ENCODE measurements at regions not wholly inside any gene's neighbourhood (a gene's known extent, or its start where the extent isn't known, plus 50 kb on each side); places are given as distances from the start of the nearest gene placed in this dataset.
A peak's percentile ranks its signal among the peaks of the same experiment; 100 is the strongest.

GRCh38 chr2:83595121-83595690, 863.9 kb downstream of the SUCLG1 start:
- Histone ChIP-seq H3K27ac (no peak overlapping the region), H3K27me3 (no peaks in the 10 kb centered on the region), H3K9me3 (no peaks in the 10 kb centered on the region), H3K4me1 (no peaks in the 10 kb centered on the region), H3K4me3 (no peak overlapping the region), H3K36me3 (no peaks in the 10 kb centered on the region)
- DNase-seq: no peak
- WGBS, 2 donors: 67 to 68% methylated on average over 2 of the region's 2 CpGs
- peak in 1 of 2 donors; percentile 29 for ATAC-seq (ENCODE audit: low FRiP score in 2 of 2)
- no peak for TF ChIP-seq EP300 (IDR thresholded peaks at IDR 0.05)
- no peak for TF ChIP-seq CTCF (IDR thresholded peaks at IDR 0.05)
- TF ChIP-seq POLR2AphosphoS5 (IDR thresholded peaks at IDR 0.05): no peak
- TF ChIP-seq POLR2A (IDR thresholded peaks at IDR 0.05): no peak

- no peak overlapping the region for H3K4me3 ChIP-seq
- H3K9me3 ChIP-seq: no peaks in the 10 kb centered on the region
- ATAC-seq (ENCODE audit: low FRiP score in 2 of 2): no peak
- no peaks in the 10 kb centered on the region for H3K27me3 ChIP-seq
- H3K27ac ChIP-seq: no peak overlapping the region
- H3K36me3 ChIP-seq: no peaks in the 10 kb centered on the region
- no peaks in the 10 kb centered on the region for H3K4me1 ChIP-seq
- no peak for DNase-seq
- WGBS, 2 donors: 75 to 76% methylated on average over 5 of the region's 5 CpGs
- no peak for TF ChIP-seq POLR2A (IDR thresholded peaks at IDR 0.05)
- TF ChIP-seq POLR2AphosphoS5 (IDR thresholded peaks at IDR 0.05): no peak
- no peak for TF ChIP-seq EP300 (IDR thresholded peaks at IDR 0.05)
- TF ChIP-seq CTCF (IDR thresholded peaks at IDR 0.05): no peak
Measured at GRCh38 chr2:83594241-83595120, 864.6 kb downstream of the SUCLG1 start.

DNA sequence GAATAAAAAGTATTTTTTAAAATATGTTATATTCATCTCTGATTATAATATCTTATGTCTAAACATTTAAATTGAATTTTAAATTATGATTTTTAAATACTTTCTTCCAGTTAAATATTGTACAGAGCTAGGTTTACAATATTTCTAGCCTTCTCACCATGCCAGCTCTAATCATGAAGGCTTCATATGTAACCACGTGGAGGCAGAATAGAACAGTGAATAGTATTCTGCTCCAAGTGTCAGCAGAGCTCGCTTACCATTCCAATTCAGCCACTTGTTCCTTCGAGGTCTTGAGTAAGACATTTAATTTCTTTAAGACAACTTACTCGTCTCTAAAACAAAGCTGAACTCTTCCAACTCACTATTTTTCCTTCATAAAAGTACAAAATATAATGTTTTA, 871.8 kb downstream of the SUCLG1 start:
- TF ChIP-seq POLR2A (IDR thresholded peaks at IDR 0.05): no peak
- no peak for TF ChIP-seq EP300 (IDR thresholded peaks at IDR 0.05)
- no peak for TF ChIP-seq POLR2AphosphoS5 (IDR thresholded peaks at IDR 0.05)
- no peak for TF ChIP-seq CTCF (IDR thresholded peaks at IDR 0.05)
- ATAC-seq (ENCODE audit: low FRiP score in 2 of 2) (no peak), DNase-seq (no peak)
- H3K4me1 ChIP-seq: no peaks in the 10 kb centered on the region
- no peak overlapping the region for H3K4me3 ChIP-seq
- H3K27ac ChIP-seq: no peak overlapping the region
- H3K9me3 ChIP-seq: no peaks in the 10 kb centered on the region
- WGBS, 2 donors: 77 to 84% methylated on average over 4 of the region's 4 CpGs
- no peaks in the 10 kb centered on the region for H3K27me3 ChIP-seq
- H3K36me3 ChIP-seq: no peaks in the 10 kb centered on the region

- H3K27me3 ChIP-seq: no peaks in the 10 kb centered on the region
- no peaks in the 10 kb centered on the region for H3K4me1 ChIP-seq
- H3K27ac ChIP-seq: no peak overlapping the region
- WGBS, 2 donors: 89 to 96% methylated on average over 2 of the region's 2 CpGs
- TF ChIP-seq POLR2AphosphoS5 (IDR thresholded peaks at IDR 0.05) (no peak), POLR2A (IDR thresholded peaks at IDR 0.05) (no peak), CTCF (IDR thresholded peaks at IDR 0.05) (no peak), EP300 (IDR thresholded peaks at IDR 0.05) (no peak)
- ATAC-seq (ENCODE audit: low FRiP score in 2 of 2) (no peak), DNase-seq (no peak)
- H3K36me3 ChIP-seq: no peaks in the 10 kb centered on the region
- no peaks in the 10 kb centered on the region for H3K9me3 ChIP-seq
- H3K4me3 ChIP-seq: no peak overlapping the region
Measured at GRCh38 chr2:83585250-83585649, 873.8 kb downstream of the SUCLG1 start.

All from upper lobe of left lung (tissue), 6 donors.